SK-N-MC (cell line): ENCODE measurements at regions not wholly inside any gene's neighbourhood (a gene's known extent, or its start where the extent isn't known, plus 50 kb on each side); places are given as distances from the start of the nearest gene placed in this dataset.

Source experiments
- EZH2 ChIP-seq: fragments of 200-600 bp; sonication (generic); IDR thresholded peaks from one replicate; pipeline ENCODE4 v1.6.1; 2017; ENCODE audit warnings: antibody characterized with exemption
- POLR2AphosphoS5 ChIP-seq: IDR thresholded peaks from 2 replicates; pipeline ENCODE4 v1.6.1; 2012; ENCODE audit warnings: mild to moderate bottlenecking, low read depth, low read length, borderline replicate concordance

DNA sequence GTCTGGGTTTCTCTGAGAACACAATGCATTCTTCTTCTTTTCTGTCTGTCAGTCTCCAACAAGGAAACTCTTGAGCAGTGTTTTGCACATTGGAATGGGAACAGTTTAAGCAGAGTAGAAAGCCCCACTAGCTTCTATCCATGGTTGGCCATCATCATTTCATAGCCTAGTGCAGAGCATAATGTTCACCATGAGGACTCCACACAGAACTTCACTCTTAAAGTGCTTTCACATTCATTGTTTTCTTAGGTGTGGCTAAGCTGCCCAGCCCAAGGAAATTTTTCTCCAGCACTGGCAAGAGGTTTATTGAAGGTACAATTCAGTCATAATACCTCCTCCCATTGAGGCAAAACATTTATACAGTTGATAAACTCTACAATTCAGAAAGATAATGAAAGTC, 503.0 kb upstream of the CD180 start:
- TF ChIP-seq EZH2 (no peak), POLR2AphosphoS5 (no peak)
